Fibroblast of skin of left biceps (primary cell): ENCODE measurements at regions not wholly inside any gene's neighbourhood (a gene's known extent, or its start where the extent isn't known, plus 50 kb on each side); places are given as distances from the start of the nearest gene placed in this dataset.
"Not testable (repeated sequence)": the region's sequence is repeated elsewhere in the genome, so short reads cannot be mapped to it uniquely, and the experiment has no call there.

ENCODE experiments used
- DNase-seq, 2 experiments: peaks; one replicate each; pipeline ENCODE4 v3.0.0-alpha.2; 2013; ENCODE audit warnings: low read depth in 2 of 2

- peak in 1 of 2 experiments; percentile 21 for DNase-seq
Measured at GRCh38 chr6:137309078-137309762, 90.0 kb upstream of the IFNGR1 start.

GRCh38 chr6:137307163-137307854 is 88.1 kb upstream of the IFNGR1 start:
- no peak for DNase-seq

GRCh38 chr6:137305691-137306090 is 86.5 kb upstream of the IFNGR1 start:
- no peak for DNase-seq

- DNase-seq: no peak
Measured at GRCh38 chr6:137304020-137304780, 85.0 kb upstream of the IFNGR1 start.

GRCh38 chr6:137303441-137303840 is 84.3 kb upstream of the IFNGR1 start:
- no peak for DNase-seq

- DNase-seq: no peak
Measured at GRCh38 chr6:137299681-137300080, 80.5 kb upstream of the IFNGR1 start.

- no peak for DNase-seq
Measured at GRCh38 chr6:137297887-137298286, 78.7 kb upstream of the IFNGR1 start.

- not testable (repeated sequence) for DNase-seq
Measured at GRCh38 chr6:137292326-137292725, 73.1 kb upstream of the IFNGR1 start.

GRCh38 chr6:137291441-137291840 is 72.3 kb upstream of the IFNGR1 start:
- no peak for DNase-seq

- no peak for DNase-seq
Measured at GRCh38 chr6:137290601-137291261, 71.5 kb upstream of the IFNGR1 start.

GRCh38 chr6:137286916-137287315 is 67.7 kb upstream of the IFNGR1 start:
- no peak for DNase-seq

GRCh38 chr6:137286368-137286767 is 67.2 kb upstream of the IFNGR1 start:
- DNase-seq: no peak

GRCh38 chr6:137284811-137285110 is 65.6 kb upstream of the IFNGR1 start:
- DNase-seq: no peak

- no peak for DNase-seq
Measured at GRCh38 chr6:137283940-137284810, 65.0 kb upstream of the IFNGR1 start.

- DNase-seq: no peak
Measured at GRCh38 chr6:137283080-137283479, 63.9 kb upstream of the IFNGR1 start.

GRCh38 chr6:137282254-137282653 is 63.1 kb upstream of the IFNGR1 start:
- no peak for DNase-seq

- not testable (repeated sequence) for DNase-seq
Measured at GRCh38 chr6:137279279-137279678, 60.1 kb upstream of the IFNGR1 start.

GRCh38 chr6:137277971-137278637 is 58.9 kb upstream of the IFNGR1 start:
- peak; percentile 51 to 61 for DNase-seq

- DNase-seq: no peak
Measured at GRCh38 chr6:137272403-137272802, 53.2 kb upstream of the IFNGR1 start.

GRCh38 chr6:137271245-137272183 is 52.3 kb upstream of the IFNGR1 start:
- DNase-seq: peak in 1 of 2 experiments; percentile 20
